ENCODE measurements at regions not wholly inside any gene's neighbourhood (a gene's known extent, or its start where the extent isn't known, plus 50 kb on each side); places are given as distances from the start of the nearest gene placed in this dataset.
A peak's percentile ranks its signal among the peaks of the same experiment; 100 is the strongest.
"Not testable (repeated sequence)": the region's sequence is repeated elsewhere in the genome, so short reads cannot be mapped to it uniquely, and the experiment has no call there.

DNA sequence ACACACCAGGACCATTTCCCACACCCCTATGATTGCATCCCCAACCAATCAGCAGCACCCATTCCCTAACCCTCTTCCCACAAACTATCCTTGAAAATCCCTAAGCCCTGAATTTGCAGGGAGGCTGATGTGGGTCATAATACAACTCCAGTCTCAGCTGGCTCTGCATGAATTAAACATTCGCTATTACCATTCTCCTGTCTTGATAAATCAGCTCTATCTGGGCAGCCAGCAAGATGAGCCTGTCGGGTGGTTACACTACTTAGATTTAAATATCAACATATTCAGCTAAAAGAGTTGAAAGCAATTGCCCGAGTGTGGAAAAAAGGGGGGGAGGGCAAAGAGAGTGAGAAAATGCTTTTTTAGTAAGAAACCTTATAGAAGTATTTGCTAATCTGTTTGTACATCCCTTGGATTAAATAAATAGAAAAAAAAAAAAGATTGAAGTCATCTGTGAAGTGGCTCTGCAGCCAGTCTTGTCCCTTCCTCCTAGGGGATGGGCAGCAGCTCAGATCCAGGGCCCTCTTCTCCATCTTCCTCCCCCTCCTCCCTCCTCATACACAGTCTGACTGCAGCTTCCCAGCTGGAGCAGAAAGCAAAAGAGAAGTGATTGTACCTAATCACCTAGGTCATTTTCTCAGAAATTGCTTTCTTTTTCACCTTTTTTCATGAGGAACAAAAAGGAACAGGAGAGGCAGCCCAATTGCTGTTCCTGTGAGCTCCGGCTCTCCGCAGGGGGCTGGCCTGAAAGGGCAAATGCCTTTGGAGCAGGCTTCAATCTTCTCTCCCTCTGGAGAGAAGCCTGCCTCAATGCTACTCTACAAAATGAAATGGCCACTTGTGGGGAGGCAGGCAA is 356.6 kb upstream of the SULF2 start:
- DNase-seq, result no peak

DNA sequence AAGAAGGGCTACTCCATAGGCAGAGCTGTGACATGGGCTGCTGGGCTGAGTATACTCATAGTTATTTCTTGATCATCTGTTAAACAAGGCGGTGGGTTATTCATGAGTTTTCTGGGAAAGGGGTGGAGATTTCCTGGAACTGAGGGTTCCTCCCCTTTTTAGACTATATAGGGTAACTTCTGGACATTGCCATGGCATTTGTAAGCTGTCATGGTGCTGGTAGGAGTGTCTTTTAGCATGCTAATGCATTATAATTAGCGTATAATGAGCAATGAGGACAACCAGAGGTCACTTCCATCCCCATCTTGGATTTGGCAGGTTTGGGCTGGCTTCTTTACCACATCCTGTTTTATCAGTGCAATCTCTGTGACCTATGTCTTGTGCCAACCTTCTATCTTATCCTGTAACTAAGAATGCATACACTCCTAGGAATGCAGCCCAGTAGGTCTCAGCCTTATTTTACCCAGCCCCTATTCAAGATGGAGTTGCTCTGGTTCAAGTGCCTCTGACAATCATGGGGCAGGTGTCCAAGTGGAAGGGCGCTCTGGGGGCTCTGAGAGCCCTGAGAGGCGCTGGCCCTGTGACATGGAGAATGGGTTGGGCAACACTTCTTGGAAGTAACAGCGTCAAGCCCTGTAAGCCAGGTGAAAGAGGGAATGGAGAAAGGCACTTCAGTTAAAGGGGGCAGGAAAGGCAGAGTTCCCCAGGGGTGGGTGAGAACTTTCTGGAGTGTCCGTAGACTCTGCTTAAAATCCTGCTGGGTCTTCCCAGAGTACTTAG is 354.2 kb upstream of the SULF2 start:
- no peak for DNase-seq

DNA sequence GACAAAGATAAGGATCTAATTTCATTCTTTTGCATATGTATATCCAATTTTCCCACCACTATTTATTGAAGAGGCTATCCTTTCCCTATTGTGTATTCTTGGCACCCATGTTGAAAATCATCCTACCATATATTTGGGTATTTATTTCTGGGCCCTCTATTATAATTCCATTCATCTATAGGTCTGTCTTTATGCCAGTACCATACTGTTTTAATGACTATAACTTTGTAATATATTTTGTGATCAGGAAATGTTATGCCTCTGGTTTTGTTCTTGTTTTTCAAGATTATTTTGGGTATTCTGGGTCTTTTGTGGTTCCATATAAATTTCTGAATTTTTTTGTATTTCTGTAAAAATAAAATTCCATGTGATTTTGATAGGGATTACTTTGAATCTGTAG is 347.6 kb upstream of the SULF2 start:
- no peak for DNase-seq

DNA sequence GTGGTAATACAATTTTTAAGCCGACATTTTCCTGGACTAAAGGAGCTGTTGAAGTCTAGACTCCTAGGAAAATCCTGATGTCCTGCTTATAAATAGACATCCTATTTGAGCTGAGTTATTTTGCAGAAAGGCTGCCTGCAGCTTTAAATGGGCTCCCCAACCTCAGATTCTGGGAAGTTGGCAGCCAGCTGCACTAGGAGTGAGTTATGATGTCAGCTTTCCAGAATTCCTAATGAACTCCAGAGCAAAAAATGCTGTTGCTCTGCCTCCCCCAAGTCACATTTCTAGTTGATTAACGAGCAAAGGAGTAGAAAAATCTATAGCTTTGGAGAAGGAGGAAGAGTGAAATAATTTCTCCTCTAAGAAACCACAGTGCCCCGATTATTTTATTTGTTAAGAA is 346.3 kb upstream of the SULF2 start:
- DNase-seq, result no peak

DNA sequence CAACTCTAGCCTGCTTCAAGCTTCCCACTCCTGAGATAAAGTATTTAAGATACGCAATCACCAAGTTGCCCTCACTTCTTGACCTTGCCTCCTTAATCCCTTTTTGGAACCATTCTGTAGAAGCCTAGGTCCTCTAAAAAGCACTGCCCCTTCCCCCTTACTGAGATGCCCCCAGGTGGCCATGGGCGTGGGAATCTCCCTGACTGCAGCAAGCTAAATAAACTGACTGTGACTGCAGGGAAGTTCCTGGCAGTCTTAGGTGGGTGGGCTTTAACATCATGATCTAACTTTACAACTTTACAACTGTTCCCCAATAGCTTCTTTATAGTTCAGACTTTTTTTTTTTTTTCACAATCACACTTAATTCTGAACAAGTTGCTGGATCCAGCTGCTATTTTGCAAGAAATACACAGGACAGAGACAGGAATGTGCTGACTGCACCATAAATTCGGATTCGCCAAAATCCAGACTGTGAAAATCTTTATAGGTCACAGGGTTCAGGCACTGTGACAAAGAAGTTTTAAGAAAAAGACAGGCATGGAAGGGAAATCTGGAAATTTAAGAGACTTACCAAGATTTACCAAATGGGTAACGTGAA is 344.2 kb upstream of the SULF2 start:
- DNase-seq, result no peak

DNA sequence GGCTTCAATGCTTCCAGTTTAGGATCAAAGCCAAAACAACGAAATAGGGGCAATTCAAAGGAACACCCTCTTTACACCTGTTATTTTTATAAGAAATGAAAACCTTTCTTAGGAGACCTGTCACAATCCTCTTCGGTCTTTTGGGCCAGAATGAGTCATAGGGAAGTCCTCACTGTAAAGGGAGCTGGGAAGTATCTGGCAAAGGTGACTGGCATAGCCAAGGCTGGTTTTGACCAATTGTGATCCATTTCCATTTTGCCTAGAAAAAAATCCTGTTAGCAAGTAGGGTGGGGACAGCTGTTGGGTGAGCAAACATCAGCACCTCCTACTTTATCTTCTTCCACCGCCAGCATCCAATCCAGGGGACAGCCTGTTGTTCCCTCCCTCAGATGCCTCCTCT is 343.2 kb upstream of the SULF2 start:
- no peak for DNase-seq

DNA sequence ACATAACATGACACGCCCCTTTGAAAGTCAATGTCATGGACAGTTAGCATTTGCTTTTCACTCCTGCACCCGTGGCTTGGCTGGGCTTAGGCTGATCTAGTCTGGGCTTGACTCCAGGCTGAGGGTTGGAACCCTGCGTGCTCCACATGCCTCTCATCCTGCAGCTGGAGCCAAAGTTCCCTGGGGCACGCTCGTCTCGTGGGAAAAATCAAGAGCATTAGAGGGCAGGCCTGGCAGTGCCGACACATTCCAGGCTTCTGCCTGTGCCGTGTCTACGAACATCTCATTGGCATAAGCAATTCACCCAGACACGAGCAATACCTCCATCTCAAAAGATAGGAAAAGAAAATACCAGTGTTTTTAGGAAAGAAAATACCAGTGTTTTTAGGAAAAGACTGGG is 342.7 kb upstream of the SULF2 start:
- DNase-seq, result not testable (repeated sequence)

DNA sequence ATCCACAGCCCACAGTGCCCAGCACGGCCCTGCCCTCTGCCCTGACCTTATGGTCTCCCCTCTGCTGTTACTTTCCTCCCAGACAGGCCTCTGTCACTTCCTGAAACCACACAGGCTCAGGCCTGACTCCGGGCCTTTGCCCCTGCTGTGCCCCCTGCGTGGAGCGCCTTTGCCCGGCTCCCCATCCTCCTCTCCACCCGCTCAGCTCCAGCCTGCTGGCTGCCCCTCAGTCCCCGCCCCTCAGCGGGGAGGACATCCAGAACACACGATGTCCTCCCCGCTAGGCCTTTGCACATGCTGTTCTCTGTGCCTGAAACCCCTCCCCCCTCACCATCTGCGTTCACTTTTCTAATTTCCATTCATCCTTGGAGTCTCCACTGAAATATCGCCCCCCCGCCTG is 341.9 kb upstream of the SULF2 start:
- DNase-seq, result not testable (repeated sequence)

DNA sequence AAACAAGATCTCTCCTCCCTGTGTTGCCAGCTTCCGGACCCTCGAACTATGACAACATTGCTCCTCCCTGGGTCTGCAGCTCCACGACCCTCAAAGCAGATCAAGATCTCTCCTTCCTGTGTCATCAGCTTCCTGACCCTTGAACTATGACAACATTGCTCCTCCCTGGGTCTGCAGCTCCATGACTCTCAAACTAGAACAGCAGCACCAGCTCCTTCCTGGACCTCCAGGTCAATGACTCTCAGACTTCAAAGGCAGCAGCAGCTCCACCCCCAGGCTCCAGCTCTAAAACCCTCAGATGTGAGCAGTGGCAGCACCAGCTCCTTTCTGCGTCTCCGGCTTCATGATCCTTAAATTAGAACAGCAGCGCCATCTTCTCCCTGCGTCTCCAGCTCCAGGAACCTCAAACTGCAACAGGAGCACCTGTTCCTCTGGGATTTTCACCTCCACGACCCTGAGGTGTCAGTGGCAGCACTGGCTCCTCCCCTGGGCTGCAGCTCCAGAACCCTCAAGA is 341.0 kb upstream of the SULF2 start:
- no peak for DNase-seq

DNA sequence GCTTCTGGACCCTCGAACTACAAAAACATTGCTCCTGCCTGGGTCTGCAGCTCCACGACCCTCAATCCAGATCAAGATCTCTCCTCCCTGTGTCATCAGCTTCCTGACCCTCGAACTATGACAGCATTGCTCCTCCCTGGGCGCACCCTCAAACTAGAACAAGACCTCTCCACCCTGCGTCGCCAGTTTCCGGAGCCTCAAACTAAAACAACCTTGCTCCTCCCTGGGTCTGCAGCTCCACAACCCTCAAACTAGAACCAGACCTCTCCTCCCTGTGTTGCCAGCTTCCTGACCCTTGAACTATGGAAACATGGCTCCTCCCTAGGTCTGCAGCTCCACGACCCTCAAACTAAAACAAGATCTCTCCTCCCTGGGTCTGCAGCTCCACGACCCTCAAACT is 339.7 kb upstream of the SULF2 start:
- DNase-seq, result no peak

DNA sequence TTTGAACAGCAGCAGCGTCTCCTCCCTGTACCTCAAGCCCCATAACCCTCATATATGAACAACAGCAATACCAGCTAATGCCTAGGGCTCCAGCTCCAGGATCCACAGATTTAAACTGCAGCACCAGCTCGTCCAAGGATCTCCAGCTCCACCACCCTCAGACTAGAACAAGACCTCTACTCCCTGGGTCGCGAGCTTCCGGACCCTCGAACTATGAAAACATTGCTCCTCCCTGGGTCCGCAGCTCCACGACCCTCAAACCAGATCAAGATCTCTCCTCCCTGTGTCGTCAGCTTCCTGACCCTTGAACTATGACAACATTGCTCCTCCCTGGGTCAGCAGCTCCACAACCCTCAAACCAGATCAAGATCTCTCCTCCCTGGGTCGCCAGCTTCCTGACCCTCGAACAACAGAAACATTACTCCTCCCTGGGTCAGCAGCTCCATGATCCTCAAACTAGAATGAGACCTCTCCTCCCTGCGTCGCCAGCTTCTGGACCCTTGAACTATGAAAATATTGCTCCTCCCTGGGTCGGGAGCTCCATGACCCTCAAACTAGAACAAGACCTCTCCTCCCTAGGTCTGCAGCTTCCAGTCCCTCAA is 339.0 kb upstream of the SULF2 start:
- DNase-seq, result no peak

DNA sequence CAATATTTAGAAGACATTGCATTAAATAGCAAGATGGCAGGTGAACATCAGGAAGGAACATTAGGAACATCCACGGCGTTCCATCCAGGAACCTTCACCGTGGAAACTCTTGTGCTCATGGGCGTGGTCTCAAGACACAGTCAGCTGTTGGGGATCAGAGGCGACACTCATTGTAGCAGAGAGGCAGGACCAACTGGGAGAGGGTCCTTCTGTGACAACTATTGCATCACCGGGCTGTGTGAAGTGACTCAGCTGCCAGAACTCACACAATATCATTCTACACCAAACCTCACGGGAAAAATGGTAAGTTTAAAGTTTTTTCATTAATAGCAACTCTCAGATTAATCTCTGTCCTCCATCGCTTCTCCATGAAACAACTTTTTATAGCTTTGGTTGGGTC is 334.8 kb upstream of the SULF2 start:
- DNase-seq, result no peak

DNA sequence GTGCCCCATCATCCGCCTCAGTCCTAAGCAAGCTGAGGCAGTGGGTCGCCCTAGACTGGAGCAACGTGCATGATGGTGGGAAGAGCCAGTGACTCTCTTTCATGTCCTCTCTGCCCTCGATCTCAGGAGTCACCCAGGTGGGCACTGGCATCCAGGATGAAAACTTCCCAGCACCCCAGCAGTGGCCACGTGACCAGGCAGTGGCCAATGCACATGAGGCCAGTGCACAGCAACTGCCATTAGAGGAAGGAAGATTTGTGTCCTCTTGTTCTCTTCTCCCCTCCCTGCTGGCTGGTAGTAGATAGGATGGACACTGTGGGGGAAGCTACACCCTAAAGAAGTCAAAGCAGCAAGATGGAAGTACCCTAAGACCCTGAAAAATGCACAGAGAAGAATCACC is 334.1 kb upstream of the SULF2 start:
- DNase-seq, result not testable (repeated sequence)

DNA sequence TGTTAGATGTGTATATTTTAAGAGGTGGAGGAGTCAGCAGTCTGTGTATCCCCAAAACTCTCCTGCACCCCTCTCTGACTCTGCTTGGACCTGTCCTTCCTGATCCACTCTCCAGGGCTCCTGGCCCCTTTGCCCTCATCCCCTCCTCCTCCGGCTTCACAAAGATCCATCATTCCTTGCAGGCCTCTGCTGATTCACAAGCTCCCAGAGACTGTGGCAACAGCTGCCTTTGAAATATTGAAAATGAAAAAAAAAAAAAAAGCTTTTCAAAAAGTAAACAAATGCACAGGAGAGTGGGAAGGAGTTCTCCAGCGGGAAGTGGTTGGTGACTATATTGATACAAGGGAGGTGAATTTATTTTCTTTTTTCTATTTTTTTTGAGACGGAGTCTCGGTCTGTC is 330.2 kb upstream of the SULF2 start:
- DNase-seq, result no peak

DNA sequence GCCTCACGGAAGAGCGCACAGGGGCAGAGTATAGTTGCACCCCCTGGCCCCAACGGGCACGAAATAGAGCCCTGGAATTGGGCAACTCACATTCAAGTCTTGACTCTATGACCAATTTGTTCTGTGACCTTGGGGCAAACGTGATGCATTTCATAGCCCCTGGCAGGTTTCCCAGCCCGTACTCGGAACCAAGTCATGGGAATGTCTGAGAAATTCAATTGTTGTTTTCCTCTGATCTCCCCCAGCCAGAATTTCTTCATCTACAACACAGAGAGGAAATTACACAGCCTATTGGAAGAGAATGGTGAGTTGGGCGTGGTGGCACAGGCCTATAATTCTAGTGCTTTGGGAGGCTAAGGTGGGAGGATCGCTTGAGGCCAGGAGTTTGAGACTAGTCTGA is 322.3 kb upstream of the SULF2 start:
- DNase-seq, result no peak

DNA sequence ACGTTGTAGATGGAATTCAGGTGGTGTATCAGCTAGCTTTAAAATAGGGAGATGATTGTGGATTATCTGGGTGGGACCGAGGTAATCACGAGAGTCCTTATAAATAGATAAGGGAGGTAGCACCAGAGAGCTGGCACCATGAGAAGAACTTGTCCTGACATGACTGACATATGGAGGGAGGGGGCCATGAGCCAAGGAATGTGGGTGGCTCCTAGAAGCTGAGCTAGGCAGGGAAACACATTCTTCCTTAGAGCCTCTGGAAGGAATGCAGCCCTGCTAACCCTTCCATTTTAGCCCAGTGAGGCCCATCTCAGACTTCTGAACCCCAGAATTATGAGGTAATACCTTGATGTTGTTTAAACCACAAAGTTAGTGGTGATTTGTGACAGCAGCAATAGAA is 321.1 kb upstream of the SULF2 start:
- no peak for DNase-seq

DNA sequence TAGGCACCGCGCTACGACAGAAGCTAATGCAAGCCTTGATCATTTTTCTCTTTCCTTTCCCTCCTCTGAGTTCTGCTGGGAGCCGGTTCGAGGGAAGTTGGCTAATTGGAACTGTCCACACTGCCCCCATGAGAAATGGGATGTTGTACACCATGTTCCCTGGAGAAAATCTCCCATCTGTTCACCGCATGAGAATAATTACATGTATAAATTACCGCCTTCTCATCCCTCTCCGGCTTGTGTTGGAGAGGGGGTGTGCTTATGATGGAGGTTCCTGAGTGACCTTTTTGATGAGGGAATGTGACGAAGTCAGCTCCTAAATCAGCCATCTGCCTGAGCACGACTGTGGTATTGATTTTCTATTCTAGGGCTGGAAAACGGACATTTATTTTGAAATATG is 320.2 kb upstream of the SULF2 start:
- DNase-seq, result peak; percentile 15

DNA sequence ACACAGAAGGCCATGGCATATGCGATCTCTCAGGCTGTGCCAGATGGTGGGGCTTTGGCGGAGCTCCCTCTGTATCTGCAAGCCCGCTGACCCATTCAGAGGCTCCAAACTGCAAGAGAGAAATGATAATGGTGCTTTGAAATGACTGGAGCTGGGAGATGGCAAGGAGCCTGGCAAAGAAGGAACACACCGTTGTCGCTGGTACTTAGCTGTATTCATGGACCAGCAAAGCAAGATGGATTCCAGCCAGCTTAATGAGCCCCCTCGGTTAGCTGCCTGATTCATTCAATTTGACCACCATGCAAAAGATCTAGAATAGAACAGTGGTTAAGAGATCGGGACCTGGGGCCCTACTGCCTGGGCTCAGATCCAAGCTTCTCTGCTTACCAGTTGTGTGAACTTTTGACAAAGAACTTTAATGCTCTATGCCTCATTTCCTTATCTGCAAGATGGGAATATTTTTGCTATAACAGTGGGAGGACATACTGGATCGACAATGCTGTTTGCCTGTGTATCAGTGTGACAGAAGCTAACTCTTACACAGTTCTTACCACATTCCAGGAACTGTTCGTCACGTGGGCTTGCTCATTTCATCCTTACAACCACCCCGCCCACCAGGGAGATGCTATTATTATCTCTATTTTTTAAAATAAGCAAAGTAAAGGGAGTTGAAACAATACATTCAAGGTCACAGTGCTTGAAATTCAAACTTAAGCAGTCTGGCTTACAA is 317.8 kb upstream of the SULF2 start:
- peak; percentile 82 for DNase-seq

DNA sequence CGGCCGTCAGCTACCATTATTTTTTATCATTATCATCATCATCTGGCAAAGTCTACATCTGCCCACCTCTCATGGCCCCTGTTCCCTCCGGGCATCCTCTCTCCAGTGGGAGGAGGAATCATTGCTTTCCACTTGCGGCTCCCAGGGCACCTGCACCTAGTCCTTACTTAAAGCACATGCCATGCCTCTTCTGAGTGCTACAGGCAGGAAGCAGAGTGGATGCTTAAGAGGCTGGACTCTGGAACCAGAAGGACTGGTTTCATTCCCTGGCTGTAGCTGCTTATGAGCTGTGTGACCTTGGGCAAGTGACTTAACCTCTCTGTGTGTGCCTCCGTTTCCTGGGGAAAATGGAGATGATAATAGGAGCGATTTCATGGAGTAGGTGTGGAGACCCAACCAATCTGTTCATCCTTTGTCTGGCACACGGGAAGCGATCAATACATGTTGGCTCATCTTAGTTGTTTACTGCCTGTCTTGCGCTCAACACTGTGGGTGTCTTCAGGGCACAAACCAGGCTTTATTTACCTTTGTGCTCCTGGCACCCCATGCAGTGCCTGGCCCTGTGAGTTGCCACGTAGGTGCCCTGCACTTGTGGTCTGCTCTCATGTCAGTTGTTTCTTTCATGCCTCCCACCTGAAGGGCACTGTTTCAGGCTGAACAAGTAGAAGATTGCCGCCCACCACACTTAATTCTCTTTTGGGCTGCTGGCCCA is 317.0 kb upstream of the SULF2 start:
- DNase-seq, result peak; percentile 74

DNA sequence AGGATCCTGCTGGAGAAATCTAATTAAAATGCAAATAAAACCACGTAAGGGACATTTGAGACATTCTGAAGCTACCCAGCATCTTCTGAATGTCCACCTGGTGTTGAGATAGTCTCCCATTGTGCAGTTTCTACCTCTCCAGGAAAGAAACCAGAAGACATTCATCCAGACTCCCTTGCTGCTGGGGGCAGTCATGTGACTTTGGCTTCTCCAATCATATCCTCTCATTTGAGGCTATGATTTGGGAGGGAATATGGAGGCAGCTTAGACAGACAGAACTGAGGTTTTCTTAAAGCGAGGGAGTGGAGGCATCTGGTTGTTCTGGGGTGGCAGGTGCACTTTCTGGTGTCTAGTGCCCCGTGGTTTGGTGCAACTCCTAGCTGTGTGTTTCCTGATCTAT is 315.2 kb upstream of the SULF2 start:
- no peak for DNase-seq

DNA sequence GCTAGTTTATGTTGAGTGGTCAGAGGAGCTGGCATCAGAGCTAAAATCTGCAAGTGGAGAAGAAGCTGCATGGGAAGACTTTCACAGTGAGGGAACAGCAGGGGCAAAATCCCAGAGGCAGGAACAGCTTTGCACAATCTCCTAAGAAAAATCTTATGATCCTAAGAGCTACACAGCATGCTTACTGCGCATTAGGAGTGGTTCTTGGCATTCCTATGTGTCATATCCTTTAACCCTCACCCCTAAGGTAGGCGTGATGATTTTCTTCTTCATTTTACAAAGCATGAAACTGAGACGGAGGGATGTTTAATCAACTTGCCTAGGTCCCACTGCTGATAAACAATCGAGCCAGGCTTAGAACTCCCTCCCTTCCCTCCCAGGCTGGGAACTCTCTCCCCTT is 313.6 kb upstream of the SULF2 start:
- no peak for DNase-seq

DNA sequence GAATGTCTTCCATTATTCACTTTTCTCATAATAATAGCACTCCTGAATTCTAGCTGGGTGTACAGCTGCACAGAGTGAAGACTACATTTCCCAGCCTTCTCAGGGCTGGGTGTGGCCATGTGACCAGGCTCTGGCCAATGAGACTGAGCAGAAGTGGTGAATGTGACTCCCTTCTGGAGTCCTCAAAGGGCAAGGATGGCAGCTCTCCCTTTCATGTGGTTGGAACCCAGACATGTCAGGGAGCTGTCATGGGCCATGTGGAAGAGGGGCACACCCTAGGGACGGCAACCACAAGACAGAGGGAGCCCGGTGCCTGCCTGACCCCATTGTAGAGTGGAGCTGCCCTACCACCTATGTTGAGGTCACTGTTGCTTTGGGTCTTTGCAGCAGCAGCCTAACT is 312.8 kb upstream of the SULF2 start:
- DNase-seq, result no peak

Measured in NCI-H1092 treated with DMSO at 0.1 percent for 48 hours (cell line).